ENCODE measurements at regions not wholly inside any gene's neighbourhood (a gene's known extent, or its start where the extent isn't known, plus 50 kb on each side); places are given as distances from the start of the nearest gene placed in this dataset.
A peak's percentile ranks its signal among the peaks of the same experiment; 100 is the strongest.

- Mint-ChIP-seq H3K36me3 (ENCODE audit: low read depth) (peaks cover 7% of the 10 kb centered on the region; the same call in 1 of the 2 replicates), H3K27ac (no peak overlapping the region), H3K27me3 (ENCODE audit: insufficient read depth) (peaks cover 5% of the 10 kb centered on the region), H3K4me3 (no peak overlapping the region), H3K9me3 (peaks cover 6% of the 10 kb centered on the region; the same call in 1 of the 2 replicates), H3K4me1 (ENCODE audit: low read depth) (peaks cover 38% of the 10 kb centered on the region)
- no peak for DNase-seq
- no peak for TF ChIP-seq CTCF (IDR thresholded peaks at IDR 0.05)
Measured at GRCh38 chr10:98326621-98327027, 58.6 kb upstream of the LOXL4 start.

DNA sequence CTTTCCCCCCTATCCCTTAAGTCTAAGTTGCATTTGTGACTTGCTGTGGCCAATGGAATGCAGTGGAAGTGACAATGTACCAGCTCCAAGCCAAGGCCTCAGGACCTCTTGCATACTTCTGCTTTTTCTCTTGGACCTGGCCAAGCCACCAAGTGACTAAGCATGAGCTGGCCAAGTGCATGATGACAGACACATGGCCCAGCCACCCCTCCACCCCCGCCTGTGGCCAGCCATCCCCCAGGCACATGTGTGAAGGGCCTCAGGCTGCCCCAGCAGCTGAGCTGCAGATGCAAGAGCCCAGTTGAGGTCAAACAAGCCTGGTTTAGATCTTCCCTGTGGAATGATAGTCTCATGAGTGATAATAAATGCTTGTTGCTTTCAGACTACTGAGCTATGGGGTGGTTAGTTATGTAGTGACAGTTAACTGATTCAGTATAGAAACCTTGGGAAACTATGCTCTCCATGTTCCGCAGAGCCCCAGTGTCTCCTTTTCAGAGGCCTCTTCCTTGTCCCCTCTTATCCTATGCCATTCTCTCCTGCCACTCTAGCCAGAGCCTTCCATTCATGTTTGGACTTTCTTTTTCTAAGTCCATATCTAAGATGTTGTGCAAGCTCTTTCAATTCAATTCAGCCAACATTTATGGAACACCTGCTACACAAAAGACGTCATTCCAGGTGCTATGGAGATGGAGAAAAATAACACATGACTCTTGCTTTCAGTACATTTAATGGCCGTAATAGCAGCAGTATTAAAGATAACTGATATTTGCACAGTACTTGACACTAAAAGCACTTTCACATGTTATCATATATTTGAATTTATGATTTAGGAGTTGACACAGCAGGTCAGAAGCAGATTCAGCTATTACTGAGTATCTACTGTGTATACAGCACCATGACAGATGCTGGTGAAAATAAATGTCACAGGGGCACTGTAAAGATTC is 55.5 kb upstream of the LOXL4 start:
- peak overlapping the region; percentile 43 for H3K4me3 Mint-ChIP-seq
- peaks cover 5% of the 10 kb centered on the region for H3K27me3 Mint-ChIP-seq (ENCODE audit: insufficient read depth)
- TF ChIP-seq CTCF (IDR thresholded peaks at IDR 0.05), result no peak
- H3K9me3 Mint-ChIP-seq, result peaks cover 2% of the 10 kb centered on the region; the same call in 1 of the 2 replicates
- peaks cover 43% of the 10 kb centered on the region for H3K4me1 Mint-ChIP-seq (ENCODE audit: low read depth)
- H3K27ac Mint-ChIP-seq, result peak overlapping the region; percentile 81
- peak; percentile 97 for DNase-seq
- H3K36me3 Mint-ChIP-seq (ENCODE audit: low read depth), result peaks cover 2% of the 10 kb centered on the region; the same call in 1 of the 2 replicates

- Mint-ChIP-seq H3K27ac (no peak overlapping the region), H3K4me3 (no peak overlapping the region), H3K36me3 (ENCODE audit: low read depth) (no peaks in the 10 kb centered on the region), H3K9me3 (no peaks in the 10 kb centered on the region), H3K4me1 (ENCODE audit: low read depth) (peaks cover 60% of the 10 kb centered on the region), H3K27me3 (ENCODE audit: insufficient read depth) (no peaks in the 10 kb centered on the region)
- no peak for TF ChIP-seq CTCF (IDR thresholded peaks at IDR 0.05)
- DNase-seq, result no peak
Measured at GRCh38 chr10:98321186-98321780, 53.3 kb upstream of the LOXL4 start.

GRCh38 chr10:98320486-98321185 is 52.6 kb upstream of the LOXL4 start:
- peaks cover 66% of the 10 kb centered on the region for H3K4me1 Mint-ChIP-seq (ENCODE audit: low read depth)
- H3K9me3 Mint-ChIP-seq, result no peaks in the 10 kb centered on the region
- no peak for DNase-seq
- H3K27ac Mint-ChIP-seq, result no peak overlapping the region
- no peak overlapping the region for H3K4me3 Mint-ChIP-seq
- no peaks in the 10 kb centered on the region for H3K27me3 Mint-ChIP-seq (ENCODE audit: insufficient read depth)
- TF ChIP-seq CTCF (IDR thresholded peaks at IDR 0.05), result no peak
- no peaks in the 10 kb centered on the region for H3K36me3 Mint-ChIP-seq (ENCODE audit: low read depth)

DNA sequence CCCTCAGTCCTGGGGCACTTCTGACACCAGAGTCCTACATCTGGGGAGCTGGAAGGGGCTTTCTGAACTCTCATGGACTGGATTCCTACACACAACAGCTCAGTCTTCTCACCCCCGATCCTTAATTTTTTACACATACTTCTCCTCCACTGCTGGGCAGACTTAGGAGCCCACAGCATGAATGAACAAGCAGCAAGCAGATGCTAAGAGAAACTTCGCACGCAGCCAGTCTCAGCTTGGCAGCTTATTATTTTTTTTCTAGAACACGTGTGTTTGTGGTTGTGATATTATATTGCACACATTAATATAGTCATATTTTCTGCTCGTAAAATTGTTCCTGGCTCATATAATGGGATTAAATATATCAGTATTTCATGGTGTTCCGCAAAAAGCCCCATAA is 50.9 kb upstream of the LOXL4 start:
- Mint-ChIP-seq H3K4me3 (no peak overlapping the region), H3K27ac (no peak overlapping the region), H3K27me3 (ENCODE audit: insufficient read depth) (no peaks in the 10 kb centered on the region), H3K4me1 (ENCODE audit: low read depth) (peaks cover 68% of the 10 kb centered on the region), H3K9me3 (no peaks in the 10 kb centered on the region), H3K36me3 (ENCODE audit: low read depth) (no peaks in the 10 kb centered on the region)
- no peak for TF ChIP-seq CTCF (IDR thresholded peaks at IDR 0.05)
- no peak for DNase-seq
